Breast epithelium (tissue), 4 donors: ENCODE measurements at regions not wholly inside any gene's neighbourhood (a gene's known extent, or its start where the extent isn't known, plus 50 kb on each side); places are given as distances from the start of the nearest gene placed in this dataset.
A peak's percentile ranks its signal among the peaks of the same experiment; 100 is the strongest.
"Not testable (repeated sequence)": the region's sequence is repeated elsewhere in the genome, so short reads cannot be mapped to it uniquely, and the experiment has no call there.

Experiments used
- DNase-seq, 2 donors: peaks; one replicate each; pipeline ENCODE4 v3.0.0-alpha.2; 2019; ENCODE audit warnings: low spot score in 2 of 2
- H3K27ac ChIP-seq, 2 donors: fragments of 200-600 bp; sonication (generic) in 1 of 2; one replicate each; pipeline ENCODE4 v1.5.1; 2016 to 2019; ENCODE audit warnings: mild to moderate bottlenecking in 1 of 2
- H3K27me3 ChIP-seq, 2 donors: fragments of 200-600 bp; sonication (generic) in 1 of 2; one replicate each; pipeline versions ENCODE4 v1.5.1 to v1.6.0; 2017 to 2019; ENCODE audit warnings: control low read depth in 1 of 2, mild to moderate bottlenecking in 1 of 2
- H3K36me3 ChIP-seq: fragments of 200-600 bp; one replicate; pipeline ENCODE4 v1.5.1; 2019
- H3K4me1 ChIP-seq, 2 donors: fragments of 200-600 bp; sonication (generic); one replicate each; pipeline ENCODE4 v1.5.1; 2016 to 2019; ENCODE audit warnings: control low read depth in 1 of 2
- H3K4me3 ChIP-seq, 3 donors: fragments of 200-600 bp; sonication (generic); 1 replicate in 2 of 3; 2 replicates in 1 of 3; pipeline ENCODE4 v1.5.1; 2016 to 2019; ENCODE audit warnings: mild to moderate bottlenecking in 3 of 3, moderate library complexity in 2 of 3
- H3K9me3 ChIP-seq, 2 donors: fragments of 200-600 bp; sonication (generic) in 1 of 2; one replicate each; pipeline ENCODE4 v1.5.1; 2016 to 2019; ENCODE audit warnings: control low read depth in 1 of 2
- POLR2A ChIP-seq: fragments of 450-650 bp; IDR thresholded peaks from one replicate; pipeline ENCODE4 v1.6.1; 2016; ENCODE audit warnings: antibody characterized with exemption, mild to moderate bottlenecking, moderate library complexity
- POLR2AphosphoS5 ChIP-seq, 3 donors: sonication (generic); formaldehyde crosslinking; IDR thresholded peaks; one replicate each; pipeline ENCODE4 v1.6.1; 2017; ENCODE audit warnings: antibody characterized with exemption in 3 of 3
- intact Hi-C: fragments of 100-400 bp; cut with DNase I; formaldehyde crosslinking; loops from one replicate; pipeline ENCODE4 v1.15.1; 2023; ENCODE audit warnings: low total_unique reads
- TF ChIP-seq, protein P1 (sequence below), 3 donors: fragments of 450-650 bp; IDR thresholded peaks; one replicate each; pipeline ENCODE4 v1.5.1; 2016 to 2017; ENCODE audit warnings: antibody characterized with exemption in 3 of 3, mild to moderate bottlenecking in 3 of 3, moderate library complexity in 3 of 3

DNA sequence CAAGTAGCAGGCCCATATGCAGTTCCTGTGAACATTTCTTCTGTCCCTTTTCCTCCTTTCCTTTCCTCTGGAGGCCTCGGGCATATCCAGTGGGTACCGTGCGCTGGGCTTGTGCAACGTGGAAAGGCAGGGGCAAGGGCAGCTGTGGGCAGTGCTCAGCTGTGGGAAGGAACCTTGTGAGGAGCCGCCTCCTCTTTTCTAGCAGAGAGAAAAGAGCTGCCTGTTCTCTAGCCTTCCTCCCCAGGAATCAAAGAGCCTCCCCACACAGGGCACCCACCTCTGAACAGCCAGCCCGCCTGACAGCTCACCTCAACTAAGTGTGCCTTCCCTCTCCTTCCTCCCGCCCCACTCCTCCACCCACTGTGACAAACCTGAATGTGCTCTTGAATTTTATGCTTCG is 143.3 kb upstream of the HDDC2 start:
- peaks cover 0 to 5% of the 10 kb centered on the region in 2 donors for H3K9me3 ChIP-seq
- intact Hi-C loops = no loop called here
- H3K4me1 ChIP-seq = no peaks in the 10 kb centered on the region
- H3K27ac ChIP-seq = peak overlapping the region; percentile 15 to 45
- no peaks in the 10 kb centered on the region for H3K36me3 ChIP-seq
- TF ChIP-seq, protein P1, sequence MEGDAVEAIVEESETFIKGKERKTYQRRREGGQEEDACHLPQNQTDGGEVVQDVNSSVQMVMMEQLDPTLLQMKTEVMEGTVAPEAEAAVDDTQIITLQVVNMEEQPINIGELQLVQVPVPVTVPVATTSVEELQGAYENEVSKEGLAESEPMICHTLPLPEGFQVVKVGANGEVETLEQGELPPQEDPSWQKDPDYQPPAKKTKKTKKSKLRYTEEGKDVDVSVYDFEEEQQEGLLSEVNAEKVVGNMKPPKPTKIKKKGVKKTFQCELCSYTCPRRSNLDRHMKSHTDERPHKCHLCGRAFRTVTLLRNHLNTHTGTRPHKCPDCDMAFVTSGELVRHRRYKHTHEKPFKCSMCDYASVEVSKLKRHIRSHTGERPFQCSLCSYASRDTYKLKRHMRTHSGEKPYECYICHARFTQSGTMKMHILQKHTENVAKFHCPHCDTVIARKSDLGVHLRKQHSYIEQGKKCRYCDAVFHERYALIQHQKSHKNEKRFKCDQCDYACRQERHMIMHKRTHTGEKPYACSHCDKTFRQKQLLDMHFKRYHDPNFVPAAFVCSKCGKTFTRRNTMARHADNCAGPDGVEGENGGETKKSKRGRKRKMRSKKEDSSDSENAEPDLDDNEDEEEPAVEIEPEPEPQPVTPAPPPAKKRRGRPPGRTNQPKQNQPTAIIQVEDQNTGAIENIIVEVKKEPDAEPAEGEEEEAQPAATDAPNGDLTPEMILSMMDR (IDR thresholded peaks at IDR 0.05) = no peak
- no peak for DNase-seq
- no peak overlapping the region for H3K4me3 ChIP-seq
- H3K27me3 ChIP-seq = no peaks in the 10 kb centered on the region

DNA sequence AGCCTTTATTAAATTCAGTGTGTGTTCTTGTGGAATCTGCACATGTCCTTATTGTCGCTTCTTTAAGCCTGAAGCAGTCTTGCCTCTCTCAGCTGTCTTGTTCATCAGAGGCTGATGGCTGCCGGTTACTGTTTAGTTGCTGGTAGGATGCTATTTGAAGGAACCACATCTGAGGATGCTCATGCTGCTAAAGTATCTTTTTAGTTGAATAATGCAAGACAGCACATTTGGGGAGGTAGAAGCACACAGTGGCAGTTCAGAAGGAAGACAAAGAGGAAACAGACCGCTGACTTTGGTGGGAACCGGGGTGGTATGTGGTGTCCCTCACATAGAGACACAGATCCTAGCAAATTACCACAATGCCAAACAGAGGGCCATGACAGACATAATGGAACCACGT is 144.2 kb upstream of the HDDC2 start:
- TF ChIP-seq POLR2AphosphoS5 (IDR thresholded peaks at IDR 0.05) (no peak), POLR2A (no peak)
- TF ChIP-seq, protein P1 (IDR thresholded peaks at IDR 0.05) = no peak
- H3K9me3 ChIP-seq = peaks cover 0 to 8% of the 10 kb centered on the region in 2 donors
- no peak overlapping the region for H3K27ac ChIP-seq
- H3K4me3 ChIP-seq = no peak overlapping the region
- H3K36me3 ChIP-seq = no peaks in the 10 kb centered on the region
- no peaks in the 10 kb centered on the region for H3K4me1 ChIP-seq
- no peak for DNase-seq
- no peaks in the 10 kb centered on the region for H3K27me3 ChIP-seq
- intact Hi-C loops = no loop called here

GRCh38 chr6:125451750-125452149 is 150.0 kb upstream of the HDDC2 start:
- H3K9me3 ChIP-seq = peaks cover 16 to 24% of the 10 kb centered on the region in 2 donors
- intact Hi-C loops = no loop called here
- no peak overlapping the region for H3K4me3 ChIP-seq
- no peaks in the 10 kb centered on the region for H3K27me3 ChIP-seq
- no peaks in the 10 kb centered on the region for H3K4me1 ChIP-seq
- TF ChIP-seq, protein P1 (IDR thresholded peaks at IDR 0.05) = no peak
- TF ChIP-seq POLR2AphosphoS5 (IDR thresholded peaks at IDR 0.05) (no peak), POLR2A (no peak)
- H3K27ac ChIP-seq = no peak overlapping the region
- DNase-seq = no peak
- no peaks in the 10 kb centered on the region for H3K36me3 ChIP-seq

- intact Hi-C loops = no loop called here
- H3K27ac ChIP-seq = no peak overlapping the region
- peaks cover 17 to 24% of the 10 kb centered on the region in 2 donors for H3K9me3 ChIP-seq
- H3K36me3 ChIP-seq = no peaks in the 10 kb centered on the region
- H3K4me3 ChIP-seq = no peak overlapping the region
- H3K27me3 ChIP-seq = no peaks in the 10 kb centered on the region
- TF ChIP-seq POLR2AphosphoS5 (IDR thresholded peaks at IDR 0.05) (no peak), POLR2A (no peak)
- TF ChIP-seq, protein P1 (IDR thresholded peaks at IDR 0.05) = no peak
- no peak for DNase-seq
- no peaks in the 10 kb centered on the region for H3K4me1 ChIP-seq
These were observed 151.7 kb upstream of the HDDC2 start for GRCh38 chr6:125453516-125453915.

GRCh38 chr6:125454351-125454750 is 152.6 kb upstream of the HDDC2 start:
- H3K36me3 ChIP-seq = no peaks in the 10 kb centered on the region
- no peaks in the 10 kb centered on the region for H3K27me3 ChIP-seq
- intact Hi-C loops = no loop called here
- H3K4me3 ChIP-seq = no peak overlapping the region
- TF ChIP-seq POLR2A = no peak
- TF ChIP-seq, protein P1 (IDR thresholded peaks at IDR 0.05) = no peak
- H3K27ac ChIP-seq = no peak overlapping the region
- H3K9me3 ChIP-seq = peaks cover 21 to 22% of the 10 kb centered on the region in 2 donors
- DNase-seq = no peak
- H3K4me1 ChIP-seq = no peaks in the 10 kb centered on the region

- DNase-seq, H3K4me3 ChIP-seq, intact Hi-C loops, H3K27me3 ChIP-seq, H3K27ac ChIP-seq, H3K36me3 ChIP-seq, H3K4me1 ChIP-seq: not testable (repeated sequence)
- peaks cover 6 to 11% of the 10 kb centered on the region in 2 donors for H3K9me3 ChIP-seq
These were observed 156.7 kb upstream of the HDDC2 start for GRCh38 chr6:125458493-125458892.

- H3K27me3 ChIP-seq, H3K4me1 ChIP-seq, H3K9me3 ChIP-seq, H3K4me3 ChIP-seq, H3K36me3 ChIP-seq, H3K27ac ChIP-seq, intact Hi-C loops, DNase-seq: not testable (repeated sequence)
These were observed 163.6 kb upstream of the HDDC2 start for GRCh38 chr6:125465332-125465731.
